ENCODE measurements at regions not wholly inside any gene's neighbourhood (a gene's known extent, or its start where the extent isn't known, plus 50 kb on each side); places are given as distances from the start of the nearest gene placed in this dataset.
"Not testable (repeated sequence)": the region's sequence is repeated elsewhere in the genome, so short reads cannot be mapped to it uniquely, and the experiment has no call there.

DNA sequence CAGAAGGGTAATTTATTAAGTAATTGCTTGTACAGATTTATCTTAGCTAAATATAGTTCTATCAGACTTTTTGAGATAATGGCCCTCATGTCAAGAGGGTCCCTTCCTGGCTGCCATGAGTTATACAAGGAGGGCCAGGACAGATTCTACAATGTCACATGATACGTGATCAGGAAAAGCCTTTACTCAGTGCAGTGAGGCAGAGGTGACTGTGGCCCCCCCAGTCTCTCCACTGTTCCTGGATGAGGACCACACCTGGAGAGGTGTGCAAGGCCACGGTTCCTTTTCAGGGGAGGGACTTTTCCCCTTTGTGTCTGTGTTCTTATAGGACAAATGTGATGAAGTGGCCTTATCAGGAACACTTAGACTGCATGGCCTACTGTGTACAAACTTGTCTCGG, 54.3 kb upstream of the LRCH1 start:
- DNase-seq (ENCODE audit: low read depth): no peak

DNA sequence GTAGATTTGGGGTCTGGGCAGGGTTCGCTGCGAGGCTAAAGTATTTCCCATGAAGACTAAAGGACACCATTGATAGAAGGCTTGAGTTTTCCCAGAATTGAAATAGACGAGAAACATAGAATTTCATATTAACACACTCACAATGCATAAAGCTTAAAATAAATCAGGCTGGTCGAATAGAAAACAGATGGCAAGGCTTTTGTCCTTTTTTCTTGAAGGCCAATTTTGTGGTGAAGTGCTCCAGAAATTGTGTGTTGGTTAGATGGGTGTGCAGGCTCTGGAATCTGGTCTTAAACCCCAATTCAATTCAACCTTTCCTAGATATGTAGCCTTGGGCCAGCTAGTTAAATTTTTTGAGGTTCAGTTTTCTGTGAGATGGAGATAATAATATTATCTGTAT, 56.9 kb upstream of the LRCH1 start:
- no peak for DNase-seq (ENCODE audit: low read depth)

DNA sequence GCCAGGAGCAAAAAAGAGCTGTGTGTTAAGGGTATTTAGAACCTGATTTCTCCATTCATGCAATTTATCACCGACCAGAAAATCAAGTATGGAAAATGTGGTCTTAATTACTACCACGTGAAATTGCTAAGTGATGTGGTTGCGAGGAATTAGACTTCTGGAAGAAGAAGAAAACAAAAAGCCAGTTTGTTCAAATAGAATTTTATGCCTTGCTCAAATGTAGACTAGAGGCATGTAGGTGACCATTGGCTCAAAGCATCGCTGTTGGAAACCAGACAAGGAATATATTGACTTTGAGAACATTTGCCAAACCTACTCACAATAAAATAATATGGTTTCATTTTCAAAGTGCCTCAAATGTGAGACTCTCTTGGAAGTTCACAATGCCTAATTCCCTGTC, 57.3 kb upstream of the LRCH1 start:
- DNase-seq (ENCODE audit: low read depth): peak; percentile 9

DNA sequence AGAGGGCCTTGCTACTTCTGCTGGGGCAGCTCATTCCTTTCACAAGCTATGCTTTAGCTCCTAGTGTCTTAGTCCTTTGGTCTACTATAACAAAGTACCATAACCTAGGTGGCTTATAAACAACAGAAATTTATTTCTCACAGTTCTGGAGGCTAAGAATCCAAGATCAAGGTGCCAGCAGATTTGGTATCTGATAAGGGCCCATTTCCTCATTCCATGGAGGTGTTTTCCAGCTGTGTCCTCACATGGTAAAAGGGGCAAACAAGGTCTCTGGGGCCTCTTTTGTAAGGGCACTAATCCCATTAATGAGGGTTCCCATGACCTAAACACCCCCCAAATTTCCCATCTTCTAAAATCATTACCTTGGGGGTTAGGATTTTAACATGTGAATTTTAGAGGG, 57.9 kb upstream of the LRCH1 start:
- no peak for DNase-seq (ENCODE audit: low read depth)

DNA sequence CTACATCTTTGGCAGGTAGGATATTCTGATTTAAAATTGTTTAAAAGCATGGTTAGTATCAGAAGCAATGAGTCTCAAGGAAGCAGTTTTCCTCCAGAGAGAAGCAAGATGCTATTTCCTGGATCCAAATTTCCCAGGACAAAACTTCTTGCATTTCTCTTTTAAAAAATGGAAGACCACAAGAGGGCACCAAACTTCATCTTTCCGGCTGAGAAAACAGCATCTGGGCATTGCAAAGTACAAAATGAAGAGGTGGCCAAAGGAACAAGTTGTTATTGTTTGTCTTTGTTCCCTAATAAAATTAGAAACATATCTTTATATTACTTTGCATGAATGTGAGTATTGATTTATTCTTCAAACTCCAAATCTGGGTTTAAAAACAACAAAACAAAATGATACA, 60.0 kb upstream of the LRCH1 start:
- peak; percentile 61 for DNase-seq (ENCODE audit: low read depth)

DNA sequence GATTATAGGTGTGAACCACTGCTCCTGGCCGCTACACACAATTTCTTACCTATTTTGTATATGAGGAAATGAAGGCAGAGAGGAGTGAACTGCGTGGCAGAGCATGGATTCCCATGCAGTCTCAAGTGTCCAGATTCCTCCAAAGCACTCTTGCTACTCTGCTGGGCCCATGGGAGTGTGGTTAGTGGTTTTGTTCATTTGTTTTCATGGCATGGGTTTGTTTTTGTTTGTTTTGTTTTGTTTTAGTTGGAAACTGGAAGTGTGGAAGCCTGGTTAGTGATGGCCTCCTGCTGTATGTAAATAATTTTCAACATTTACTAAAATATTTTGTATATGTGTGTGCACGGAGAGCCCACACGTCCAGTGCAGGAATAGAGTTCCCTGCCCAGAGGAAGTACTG, 61.3 kb upstream of the LRCH1 start:
- no peak for DNase-seq (ENCODE audit: low read depth)

DNA sequence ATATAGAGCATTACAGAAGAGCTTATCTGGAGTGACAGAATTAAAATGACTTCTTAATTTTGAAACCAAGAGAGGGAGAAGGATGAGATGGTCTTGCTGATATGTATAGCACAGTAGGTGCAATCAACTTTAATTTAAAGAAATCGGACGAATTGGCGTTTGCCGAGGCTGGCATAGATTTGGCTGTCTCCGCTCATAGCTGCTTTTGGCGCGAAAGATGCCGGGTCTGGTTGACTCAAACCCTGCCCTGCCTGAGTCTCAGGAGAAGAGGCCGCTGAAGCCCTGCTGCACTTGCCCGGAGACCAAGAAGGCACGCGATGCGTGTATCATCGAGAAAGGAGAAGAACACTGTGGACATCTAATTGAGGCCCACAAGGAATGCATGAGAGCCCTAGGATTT, 62.3 kb upstream of the LRCH1 start:
- DNase-seq (ENCODE audit: low read depth): not testable (repeated sequence)

DNA sequence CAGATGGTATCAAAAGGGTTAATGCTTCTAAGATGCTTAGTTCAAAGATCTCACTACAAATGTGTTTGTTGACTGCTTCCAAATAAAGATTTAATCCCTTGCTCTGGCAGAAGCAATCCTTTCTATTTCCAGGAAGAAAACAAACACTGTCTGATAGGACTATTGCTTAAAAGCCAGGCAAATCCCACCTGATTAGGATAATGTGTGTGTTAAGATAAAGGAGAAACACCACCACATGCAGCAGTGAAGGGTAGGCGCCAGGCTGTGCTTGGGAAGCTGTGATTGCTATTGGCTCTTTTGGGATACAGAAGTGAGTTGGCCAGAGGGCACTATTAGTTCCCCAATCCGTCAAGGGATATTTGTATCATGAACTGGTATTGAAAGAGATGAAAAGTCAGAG, 62.8 kb upstream of the LRCH1 start:
- no peak for DNase-seq (ENCODE audit: low read depth)

DNA sequence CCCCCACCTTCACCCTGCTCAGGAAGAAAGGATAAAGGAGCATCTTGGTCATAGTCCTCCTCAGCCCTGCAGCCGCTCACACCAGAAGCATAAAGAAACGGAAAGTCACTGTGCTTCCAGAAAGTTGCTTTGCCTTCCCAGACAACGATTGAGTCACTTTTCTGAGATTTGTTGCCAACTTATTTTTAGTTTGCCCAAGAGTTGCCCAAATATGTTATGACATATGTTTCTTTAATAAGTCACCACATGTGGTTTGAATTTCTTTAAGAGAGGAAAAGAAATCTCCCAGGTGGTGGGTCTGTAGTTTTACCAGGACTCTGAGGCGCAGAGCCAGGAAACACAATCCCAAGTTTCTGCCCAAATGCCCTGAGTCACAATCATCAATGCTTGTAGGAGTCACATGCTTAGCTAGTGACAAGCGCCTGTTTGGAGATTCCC, 63.4 kb upstream of the LRCH1 start:
- peak; percentile 93 for DNase-seq (ENCODE audit: low read depth)

DNA sequence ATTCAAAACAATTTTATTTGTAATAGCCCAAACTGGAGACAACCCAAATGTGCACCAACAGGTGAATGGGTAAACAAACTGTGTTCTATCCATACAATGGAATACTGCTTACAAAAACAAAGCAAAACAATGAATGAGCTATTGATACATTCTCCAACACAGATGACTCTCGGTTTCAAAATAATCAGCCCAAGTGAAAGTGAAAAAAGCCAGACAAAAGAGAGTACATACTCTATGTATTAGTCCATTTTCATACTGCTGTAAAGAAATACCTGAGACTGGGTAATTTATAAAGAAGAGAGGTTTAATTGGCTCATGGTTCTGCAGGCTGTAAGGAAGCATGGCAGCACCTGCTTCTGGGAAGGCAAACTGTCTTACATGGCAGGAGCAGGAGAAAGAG, 65.2 kb upstream of the LRCH1 start:
- no peak for DNase-seq (ENCODE audit: low read depth)

DNA sequence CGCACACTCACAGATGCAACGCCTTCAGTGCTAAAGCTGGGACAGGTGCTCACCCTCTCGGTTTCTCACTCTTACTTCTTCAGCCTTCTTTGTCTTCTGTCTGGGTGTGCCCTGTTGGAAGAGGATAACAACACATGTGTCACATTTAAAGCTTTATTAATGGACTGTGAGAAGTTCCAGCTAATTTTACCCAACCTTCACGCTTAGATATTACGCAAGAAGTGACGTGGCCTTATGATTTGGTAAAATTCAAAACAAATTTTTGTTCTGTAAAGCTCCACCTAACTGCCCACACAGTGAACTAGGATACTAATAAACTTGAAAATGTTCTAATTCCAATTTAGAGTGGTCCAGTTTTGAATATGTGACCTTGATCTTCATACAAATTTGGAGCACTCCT, 66.7 kb upstream of the LRCH1 start:
- no peak for DNase-seq (ENCODE audit: low read depth)

DNA sequence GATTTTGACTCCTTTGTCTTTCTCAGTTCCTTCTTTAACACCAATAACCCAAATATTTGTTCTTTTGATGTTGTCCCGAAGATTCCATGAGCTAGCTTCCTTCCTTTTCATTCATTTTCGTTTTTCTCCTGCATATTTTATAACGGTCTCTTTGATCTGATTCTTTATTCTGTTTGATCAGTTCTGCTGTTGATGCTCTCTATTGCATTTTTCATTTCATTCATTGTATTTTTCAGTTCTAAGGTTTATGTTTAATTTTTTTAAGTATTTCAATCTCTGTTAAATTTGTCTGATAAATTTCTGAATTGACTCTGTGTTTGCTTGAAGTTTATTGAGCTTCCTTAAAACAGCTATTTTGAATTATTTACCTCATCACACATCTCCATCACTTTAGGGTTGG, 68.4 kb upstream of the LRCH1 start:
- no peak for DNase-seq (ENCODE audit: low read depth)

DNA sequence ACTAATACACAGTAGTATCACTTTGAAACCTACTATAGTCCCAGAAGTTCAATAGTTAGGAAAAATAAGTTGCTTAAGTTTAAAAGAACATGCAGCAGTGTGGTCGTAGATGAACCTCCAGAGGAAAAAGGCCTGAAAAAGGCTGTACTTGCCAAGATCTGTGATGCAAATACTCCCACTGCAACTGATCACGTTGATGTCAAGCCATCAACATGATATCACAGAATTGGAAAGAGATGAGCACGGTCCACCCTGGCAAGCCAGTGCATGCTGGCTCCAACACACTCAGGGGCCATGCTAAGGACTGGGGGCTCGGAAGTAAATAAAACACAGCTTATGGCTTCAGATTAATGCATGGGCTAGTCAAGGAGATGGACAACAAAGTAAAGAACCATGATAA, 71.8 kb upstream of the LRCH1 start:
- DNase-seq (ENCODE audit: low read depth): no peak

DNA sequence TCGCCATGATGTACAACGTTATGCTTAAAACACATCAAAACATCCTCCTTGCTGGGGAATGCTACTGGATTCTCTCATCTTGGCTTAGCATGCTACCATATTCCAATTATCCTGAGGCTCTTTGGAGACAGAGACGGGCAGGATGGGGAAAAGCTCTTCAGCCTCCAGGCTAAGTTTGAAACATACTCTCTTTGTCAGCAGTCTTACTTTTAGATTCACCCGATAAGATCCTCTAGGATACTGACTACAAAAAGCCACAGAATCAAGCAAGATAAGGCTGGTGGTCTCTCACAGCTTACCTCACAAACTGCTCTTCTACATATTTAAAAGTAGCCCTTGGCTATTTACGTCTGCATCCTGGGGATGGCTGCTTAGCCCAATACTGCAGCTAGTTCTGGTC, 72.8 kb upstream of the LRCH1 start:
- DNase-seq (ENCODE audit: low read depth): no peak

DNA sequence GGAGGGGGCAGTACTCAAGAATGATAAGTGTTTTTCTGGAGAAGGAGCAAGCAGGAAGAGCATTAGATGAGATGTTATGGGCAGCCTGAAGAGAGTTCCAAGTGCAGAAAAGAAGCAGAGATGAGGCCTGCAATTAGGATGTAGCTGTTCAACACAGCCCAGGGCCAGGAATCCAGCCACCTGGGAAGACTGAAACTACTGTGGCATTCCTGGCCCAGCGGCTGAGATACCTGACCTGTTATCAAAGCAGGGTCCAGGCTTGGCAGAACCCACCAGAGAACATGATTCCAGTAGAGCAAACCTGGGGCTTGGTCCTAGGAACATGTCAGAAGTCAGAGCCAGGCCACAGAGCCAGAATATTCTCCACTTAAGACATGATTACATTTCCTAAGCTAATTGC, 73.3 kb upstream of the LRCH1 start:
- no peak for DNase-seq (ENCODE audit: low read depth)

DNA sequence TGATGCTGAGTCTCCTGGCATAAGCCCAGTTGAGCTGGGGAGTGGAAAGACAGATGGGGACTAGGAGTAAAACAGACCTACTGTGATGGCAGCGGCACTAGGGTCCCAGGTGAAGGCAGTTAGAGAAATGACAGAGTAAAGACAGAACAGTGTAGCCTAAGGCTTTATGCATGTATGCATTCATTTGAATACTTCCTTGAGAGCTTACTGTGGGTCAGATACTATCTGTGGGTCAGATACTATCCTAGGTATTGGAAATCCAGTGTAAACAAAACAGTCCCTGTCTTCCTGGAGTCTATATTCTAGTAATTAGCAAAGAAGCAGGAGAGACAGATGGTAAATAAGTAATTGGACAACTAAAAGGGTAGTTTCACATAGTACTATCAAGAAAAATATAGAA, 73.7 kb upstream of the LRCH1 start:
- DNase-seq (ENCODE audit: low read depth): no peak

DNA sequence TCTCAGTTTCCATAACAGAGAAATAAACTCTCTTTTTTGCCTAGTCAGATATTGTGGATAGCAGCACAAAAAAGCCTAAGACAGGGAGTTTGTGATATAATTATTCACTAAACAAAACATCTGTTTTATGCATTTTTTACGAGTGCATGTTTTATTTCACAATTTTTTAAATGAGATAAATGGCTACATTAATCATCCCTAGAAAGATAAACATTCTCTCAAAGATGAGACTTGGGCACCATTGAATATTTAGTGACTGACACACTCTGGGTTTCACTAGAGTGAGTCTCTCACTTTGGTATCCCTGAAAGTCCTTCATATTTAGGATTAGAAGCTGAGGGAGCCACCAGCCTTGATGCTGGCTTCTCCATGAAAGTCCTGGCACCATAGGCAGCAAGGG, 74.3 kb upstream of the LRCH1 start:
- DNase-seq (ENCODE audit: low read depth): peak; percentile 70

DNA sequence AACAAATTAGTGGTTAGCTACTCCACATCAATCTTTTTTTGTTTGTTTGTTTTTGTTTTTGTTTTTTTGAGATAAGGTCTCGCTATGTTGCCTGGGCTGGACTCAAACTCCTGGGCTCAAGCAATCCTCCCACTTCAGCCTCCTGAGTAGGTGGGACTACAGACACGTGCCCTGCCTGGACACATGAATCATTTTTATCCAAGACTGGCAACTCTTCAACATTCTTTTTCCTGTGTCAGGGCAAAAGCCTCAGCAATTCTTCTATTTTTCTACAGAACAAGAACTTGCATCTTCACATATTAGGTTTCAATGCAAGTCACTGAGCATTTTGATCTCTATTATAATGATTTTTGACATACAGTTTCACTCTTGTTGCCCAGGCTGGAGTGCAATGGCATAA, 76.8 kb upstream of the LRCH1 start:
- DNase-seq (ENCODE audit: low read depth): peak; percentile 48

DNA sequence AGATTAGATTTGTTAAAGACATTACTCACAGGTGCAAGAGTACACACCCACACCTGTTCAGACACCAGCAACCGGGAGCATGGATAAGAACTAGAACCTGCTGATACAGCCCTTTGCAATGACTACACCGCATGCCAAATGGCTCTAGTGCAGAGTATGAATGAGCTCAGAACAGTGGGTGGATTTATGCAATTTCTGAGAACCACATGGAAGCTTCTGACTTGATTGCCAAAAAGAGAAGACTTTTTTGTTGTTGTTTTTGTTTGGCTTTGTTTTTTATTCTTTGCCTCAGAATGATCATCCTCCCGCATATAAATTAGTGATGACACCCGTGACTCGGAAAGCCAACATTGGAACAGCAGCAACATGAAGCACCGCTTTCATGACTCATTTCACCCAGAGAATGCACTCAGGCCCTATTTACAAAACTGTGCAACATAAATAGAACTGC, 77.4 kb upstream of the LRCH1 start:
- peak; percentile 64 for DNase-seq (ENCODE audit: low read depth)

DNA sequence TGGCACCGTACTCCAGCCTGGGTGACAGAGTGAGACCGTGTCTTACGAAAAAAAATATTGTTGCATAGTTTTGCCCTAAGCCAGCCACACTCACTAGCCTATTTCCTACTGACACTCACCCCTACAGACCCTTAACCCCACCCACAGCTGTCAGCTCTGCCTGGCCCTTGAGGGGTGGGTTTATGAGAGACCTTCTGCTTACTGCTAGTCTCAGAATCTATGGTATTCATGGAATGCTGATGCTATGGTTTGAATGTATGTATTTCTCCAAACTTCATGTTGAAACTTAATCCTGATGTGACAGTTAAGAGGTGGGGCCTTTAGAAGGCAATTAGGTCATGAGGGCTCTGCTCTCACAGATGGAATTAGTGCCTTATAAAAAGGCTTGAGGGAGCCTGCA, 79.2 kb upstream of the LRCH1 start:
- peak; percentile 15 for DNase-seq (ENCODE audit: low read depth)

DNA sequence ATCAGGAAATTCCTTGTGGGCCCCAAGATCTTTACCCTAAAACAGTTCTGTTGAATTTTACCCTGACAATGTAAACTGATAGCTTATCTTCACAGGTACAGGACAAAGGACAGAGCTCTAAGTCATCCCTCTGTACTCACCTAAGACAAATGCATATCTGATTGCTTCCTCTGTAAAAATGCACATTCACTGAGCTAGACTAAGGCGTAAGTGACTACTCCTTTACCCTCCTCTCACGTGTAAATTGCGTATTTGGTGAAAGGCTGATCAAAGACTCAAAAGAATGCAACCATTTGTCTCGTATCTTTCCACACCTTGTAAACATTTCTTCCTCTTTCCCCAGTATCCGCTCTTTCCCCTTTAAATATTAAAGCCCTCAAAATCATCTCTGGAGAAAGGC, 80.6 kb upstream of the LRCH1 start:
- DNase-seq (ENCODE audit: low read depth): no peak

DNA sequence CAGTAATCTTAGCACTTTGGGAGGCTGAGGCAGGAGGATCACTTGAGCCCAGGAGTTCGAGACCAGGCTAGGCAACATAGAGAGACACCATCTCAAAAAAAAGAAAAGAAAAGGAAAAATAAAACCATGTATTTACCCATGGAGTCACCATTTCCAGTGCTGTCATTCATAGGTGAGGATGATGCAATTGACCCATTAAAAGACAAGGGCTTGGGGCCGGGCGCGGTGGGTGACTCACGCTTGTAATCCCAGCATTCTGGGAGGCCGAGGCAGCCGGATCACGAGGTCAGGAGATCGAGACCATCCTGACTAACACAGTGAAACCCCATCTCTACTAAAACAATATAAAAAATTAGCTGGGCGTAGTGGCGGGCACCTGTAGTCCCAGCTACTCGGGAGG, 82.6 kb upstream of the RUBCNL start:
- DNase-seq (ENCODE audit: low read depth): peak; percentile 30

DNA sequence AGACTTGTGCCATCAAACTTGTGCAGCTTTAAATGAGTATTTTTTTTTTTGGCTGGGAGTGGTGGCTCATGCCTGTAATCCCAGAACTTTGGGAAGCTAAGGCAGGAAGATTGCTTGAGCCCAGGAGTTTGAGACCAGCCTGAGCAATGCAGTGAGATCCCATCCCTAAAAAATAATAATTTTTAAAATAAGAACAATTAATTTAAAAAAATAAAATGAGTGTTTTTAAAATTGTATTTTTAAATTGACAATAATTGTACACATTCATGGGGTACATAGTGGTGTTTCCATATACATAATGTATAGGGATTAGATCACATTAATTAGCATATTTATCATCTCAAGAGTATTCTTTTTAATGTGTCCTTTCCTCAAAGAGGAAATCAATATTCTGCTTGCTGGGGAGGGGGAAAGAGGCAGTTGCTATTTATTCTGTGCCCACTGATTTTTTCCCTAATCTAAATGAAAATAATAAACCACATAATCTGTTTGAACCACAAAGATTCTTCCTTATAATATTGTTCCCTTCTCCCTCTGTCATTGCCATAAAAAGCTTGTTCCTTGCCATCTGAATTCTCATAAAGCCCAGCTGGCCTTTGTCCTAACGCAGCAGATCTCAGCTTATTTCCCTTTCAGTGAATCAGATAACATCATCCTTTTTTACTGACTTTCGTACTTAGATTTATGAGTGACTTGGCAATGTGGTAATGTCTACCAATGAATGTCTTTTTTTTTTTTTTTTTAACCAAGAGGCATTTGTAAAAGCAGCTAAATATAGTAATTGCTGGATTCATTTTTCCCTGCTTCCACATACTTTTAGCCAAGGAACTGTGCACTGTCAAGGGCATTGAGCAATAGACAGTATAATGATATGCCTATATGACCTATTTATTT, 81.8 kb upstream of the RUBCNL start:
- peak; percentile 93 for DNase-seq (ENCODE audit: low read depth)

DNA sequence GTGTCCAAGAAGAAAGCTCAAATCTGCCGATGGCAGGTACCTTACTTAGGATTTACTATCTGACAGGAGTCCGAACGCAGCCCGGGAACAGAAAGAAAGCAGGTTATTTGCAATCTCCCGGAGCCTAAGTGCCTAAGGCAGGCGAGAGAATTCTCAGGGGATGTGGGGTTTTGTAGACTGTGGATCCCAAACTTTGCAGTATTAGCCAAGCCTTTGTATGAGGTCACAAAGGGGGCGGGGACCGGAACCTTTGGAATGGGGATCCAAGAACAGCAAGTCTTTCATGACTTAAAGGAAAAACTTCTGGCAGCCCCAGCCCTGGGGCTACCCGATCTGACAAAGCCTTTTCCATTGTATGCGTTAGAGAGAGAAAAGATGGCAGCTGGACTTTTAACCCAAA, 80.6 kb upstream of the RUBCNL start:
- DNase-seq (ENCODE audit: low read depth): peak; percentile 39
